ENCODE measurements at regions not wholly inside any gene's neighbourhood (a gene's known extent, or its start where the extent isn't known, plus 50 kb on each side); places are given as distances from the start of the nearest gene placed in this dataset.

GRCh38 chr11:26790738-26791137 is 68.9 kb upstream of the SLC5A12 start:
- TF ChIP-seq, protein P1, sequence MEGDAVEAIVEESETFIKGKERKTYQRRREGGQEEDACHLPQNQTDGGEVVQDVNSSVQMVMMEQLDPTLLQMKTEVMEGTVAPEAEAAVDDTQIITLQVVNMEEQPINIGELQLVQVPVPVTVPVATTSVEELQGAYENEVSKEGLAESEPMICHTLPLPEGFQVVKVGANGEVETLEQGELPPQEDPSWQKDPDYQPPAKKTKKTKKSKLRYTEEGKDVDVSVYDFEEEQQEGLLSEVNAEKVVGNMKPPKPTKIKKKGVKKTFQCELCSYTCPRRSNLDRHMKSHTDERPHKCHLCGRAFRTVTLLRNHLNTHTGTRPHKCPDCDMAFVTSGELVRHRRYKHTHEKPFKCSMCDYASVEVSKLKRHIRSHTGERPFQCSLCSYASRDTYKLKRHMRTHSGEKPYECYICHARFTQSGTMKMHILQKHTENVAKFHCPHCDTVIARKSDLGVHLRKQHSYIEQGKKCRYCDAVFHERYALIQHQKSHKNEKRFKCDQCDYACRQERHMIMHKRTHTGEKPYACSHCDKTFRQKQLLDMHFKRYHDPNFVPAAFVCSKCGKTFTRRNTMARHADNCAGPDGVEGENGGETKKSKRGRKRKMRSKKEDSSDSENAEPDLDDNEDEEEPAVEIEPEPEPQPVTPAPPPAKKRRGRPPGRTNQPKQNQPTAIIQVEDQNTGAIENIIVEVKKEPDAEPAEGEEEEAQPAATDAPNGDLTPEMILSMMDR (IDR thresholded peaks at IDR 0.05; ENCODE audit: insufficient read depth, low read depth, low read length, missing control alignments) = no peak
- H3K4me3 ChIP-seq (ENCODE audit: low read length) = no peak overlapping the region
- no peak for DNase-seq (ENCODE audit: low read depth)

- no peak overlapping the region for H3K4me3 ChIP-seq (ENCODE audit: low read length)
- DNase-seq (ENCODE audit: low read depth) = no peak
- TF ChIP-seq, protein P1 (IDR thresholded peaks at IDR 0.05; ENCODE audit: insufficient read depth, low read depth, low read length, missing control alignments) = no peak
Observed at GRCh38 chr11:26792941-26793340, 71.1 kb upstream of the SLC5A12 start.

- no peak overlapping the region for H3K4me3 ChIP-seq (ENCODE audit: low read length)
- DNase-seq (ENCODE audit: low read depth) = no peak
- TF ChIP-seq, protein P1 (IDR thresholded peaks at IDR 0.05; ENCODE audit: insufficient read depth, low read depth, low read length, missing control alignments) = no peak
Observed at GRCh38 chr11:26793487-26793886, 71.6 kb upstream of the SLC5A12 start.

GRCh38 chr11:26801601-26802000 is 79.7 kb upstream of the SLC5A12 start:
- TF ChIP-seq, protein P1 (IDR thresholded peaks at IDR 0.05; ENCODE audit: insufficient read depth, low read depth, low read length, missing control alignments) = no peak
- H3K4me3 ChIP-seq (ENCODE audit: low read length) = no peak overlapping the region
- DNase-seq (ENCODE audit: low read depth) = no peak

DNA sequence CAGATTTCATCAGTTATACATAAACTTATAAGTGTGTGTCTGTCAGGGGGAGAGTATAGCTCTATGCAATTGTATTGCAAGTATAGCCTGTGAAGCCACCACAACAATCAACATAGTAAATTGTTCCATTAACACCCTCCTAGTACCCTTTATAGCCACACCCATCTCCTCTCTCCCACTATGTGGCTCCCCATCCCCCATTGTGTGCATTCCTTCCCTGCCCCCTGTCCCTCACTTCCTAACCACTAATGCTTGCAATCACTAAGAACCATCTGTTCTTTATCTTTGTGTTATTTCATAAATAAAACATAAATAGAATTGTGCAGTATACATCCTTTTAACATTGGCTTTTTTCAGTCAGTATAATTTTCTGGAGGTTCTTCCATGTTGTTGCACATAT is 83.1 kb upstream of the SLC5A12 start:
- DNase-seq (ENCODE audit: low read depth) = no peak
- H3K4me3 ChIP-seq (ENCODE audit: low read length) = no peak overlapping the region
- TF ChIP-seq, protein P1 (IDR thresholded peaks at IDR 0.05; ENCODE audit: insufficient read depth, low read depth, low read length, missing control alignments) = no peak

DNA sequence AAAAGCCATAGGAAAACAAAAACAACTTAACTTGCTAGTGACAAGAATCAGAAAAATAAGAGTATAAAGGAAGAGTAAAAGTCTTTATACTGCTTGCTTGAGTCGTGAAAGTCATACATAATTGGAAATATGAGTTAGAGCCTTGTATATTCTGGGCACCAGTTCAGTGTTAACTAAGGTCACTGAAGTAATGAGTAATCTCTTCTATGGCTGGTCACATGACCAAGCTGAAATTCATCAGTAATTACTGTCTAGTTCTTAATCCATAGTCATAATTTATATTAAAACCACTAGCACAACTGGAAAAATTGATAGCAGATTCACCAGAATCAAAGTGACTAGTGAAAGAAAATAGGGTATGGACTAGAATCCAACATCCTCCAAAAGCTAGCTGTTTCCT is 84.4 kb upstream of the SLC5A12 start:
- no peak overlapping the region for H3K4me3 ChIP-seq (ENCODE audit: low read length)
- TF ChIP-seq, protein P1 (IDR thresholded peaks at IDR 0.05; ENCODE audit: insufficient read depth, low read depth, low read length, missing control alignments) = no peak
- DNase-seq (ENCODE audit: low read depth) = peak; percentile 37

DNA sequence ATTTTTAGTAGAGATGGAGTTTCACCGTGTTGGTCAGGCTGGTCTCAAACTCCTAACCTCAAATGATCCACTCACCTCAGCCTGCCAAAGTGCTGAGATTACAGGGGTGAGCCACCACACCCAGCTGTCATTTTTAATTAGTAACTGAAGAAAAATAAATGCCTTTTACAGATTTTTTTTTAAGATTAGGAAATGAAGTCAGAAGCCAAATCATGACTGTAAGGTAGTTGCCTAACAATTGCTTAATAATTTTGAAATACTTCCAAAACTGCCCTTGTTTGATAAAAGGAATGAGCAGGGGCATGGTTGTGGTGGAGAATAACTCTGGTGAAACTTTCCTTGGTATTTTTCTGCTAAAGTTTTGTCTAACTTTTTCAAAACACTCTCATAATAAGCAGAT is 98.9 kb upstream of the SLC5A12 start:
- DNase-seq (ENCODE audit: low read depth) = peak; percentile 65
- TF ChIP-seq, protein P1 (IDR thresholded peaks at IDR 0.05; ENCODE audit: insufficient read depth, low read depth, low read length, missing control alignments) = no peak
- no peak overlapping the region for H3K4me3 ChIP-seq (ENCODE audit: low read length)
